ENCODE measurements at regions not wholly inside any gene's neighbourhood (a gene's known extent, or its start where the extent isn't known, plus 50 kb on each side); places are given as distances from the start of the nearest gene placed in this dataset.

DNA sequence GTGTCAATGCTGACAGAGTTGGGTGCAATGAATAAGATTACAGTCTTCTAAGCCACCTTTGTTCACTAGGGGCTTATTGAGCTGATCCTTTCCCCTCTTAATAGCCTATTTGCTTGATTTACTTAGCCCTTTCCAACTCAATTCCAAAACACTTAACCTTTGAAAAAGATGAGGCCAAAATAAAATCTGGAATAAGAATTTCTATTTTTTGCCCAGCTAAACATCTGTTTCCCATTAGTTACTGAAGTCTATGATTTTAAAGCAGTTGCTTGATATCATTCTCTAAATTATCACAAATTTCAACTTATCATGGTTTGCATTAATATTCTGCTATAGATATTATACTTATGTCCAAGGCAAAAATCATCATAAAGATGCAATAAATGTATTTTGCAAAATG, 1272.0 kb upstream of the ACO1 start:
- BruUV-seq (replicated peaks) = no TSS peak
- POLR2A ChIA-PET = no interaction called here

DNA sequence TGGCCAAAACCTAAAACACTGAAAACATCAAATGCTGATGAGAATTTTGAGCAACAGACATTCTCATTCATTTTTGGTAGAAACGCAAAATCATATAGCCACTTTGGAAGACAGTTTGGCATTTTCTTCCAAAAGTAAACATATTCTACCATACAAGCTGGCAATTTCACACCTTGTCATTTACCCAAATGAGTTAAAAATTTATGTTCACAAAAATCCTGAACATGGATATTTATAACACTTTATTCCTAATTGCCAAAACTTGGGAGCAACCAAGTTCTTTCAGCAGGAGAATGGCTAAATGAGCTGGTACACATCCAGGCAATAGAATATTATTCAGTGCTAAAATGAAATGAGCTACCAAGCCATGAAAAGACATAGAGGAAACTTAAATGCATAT, 1270.1 kb upstream of the ACO1 start:
- no peaks in the 10 kb centered on the region for H3K36me3 ChIP-seq (replicated peaks in 1 of 2; ENCODE audit: control insufficient read depth in 1 of 2, insufficient read depth in 2 of 2, low read length in 2 of 2)
- ATAC-seq (no peak), DNase-seq (ENCODE audit: low spot score) (no peak), FAIRE-seq (no peak)
- H3K4me2 ChIP-seq (ENCODE audit: low read depth, low read length) = no peak overlapping the region
- H4K20me1 ChIP-seq (ENCODE audit: insufficient read depth, low read length) = no peaks in the 10 kb centered on the region
- no peaks in the 10 kb centered on the region for H3K9me3 ChIP-seq (ENCODE audit: low read length)
- POLR2A ChIA-PET = no interaction called here
- H3K9ac ChIP-seq (ENCODE audit: insufficient read depth, low read depth, low read length) = no peak overlapping the region
- no peaks in the 10 kb centered on the region for H3K4me1 ChIP-seq (ENCODE audit: insufficient read depth, low read length)
- CTCF ChIA-PET (ENCODE audit: low intra/inter-chr PET ratio, low total read pairs) = no interaction called here
- intact Hi-C loops (cut with micrococcal nuclease; ENCODE audit: unreplicated experiment) (loop anchor here (10.0 kb wide), 1 partner anchor 1230 kb away; no protein-coding TSS in a partner anchor), in situ Hi-C loops (cut with HindIII; ENCODE audit: extremely low pct_ligation_motif_present, low pct_unique_long_range_greater_than_20kb) (loop anchor here (25.0 kb wide), 1 partner anchor 673 kb away; no protein-coding TSS in a partner anchor)
- no peaks in the 10 kb centered on the region for H3K79me2 ChIP-seq (ENCODE audit: insufficient read depth, low read length)
- no peaks in the 10 kb centered on the region for H3K27me3 ChIP-seq (ENCODE audit: control insufficient read depth in 1 of 2, insufficient read depth in 2 of 2, low read length in 2 of 2)
- no peak overlapping the region for H3K4me3 ChIP-seq (replicated peaks in 1 of 3; ENCODE audit: insufficient read depth in 1 of 3, low read depth in 2 of 3, low read length in 3 of 3)
- no peak overlapping the region for H3K27ac ChIP-seq (ENCODE audit: extremely low read length, insufficient read depth, low read length)
- TF ChIP-seq YEATS2 (CRISPR knock-in tag; IDR thresholded peaks at IDR 0.05; ENCODE audit: borderline replicate concordance) = no peak
- TF ChIP-seq, protein P1, sequence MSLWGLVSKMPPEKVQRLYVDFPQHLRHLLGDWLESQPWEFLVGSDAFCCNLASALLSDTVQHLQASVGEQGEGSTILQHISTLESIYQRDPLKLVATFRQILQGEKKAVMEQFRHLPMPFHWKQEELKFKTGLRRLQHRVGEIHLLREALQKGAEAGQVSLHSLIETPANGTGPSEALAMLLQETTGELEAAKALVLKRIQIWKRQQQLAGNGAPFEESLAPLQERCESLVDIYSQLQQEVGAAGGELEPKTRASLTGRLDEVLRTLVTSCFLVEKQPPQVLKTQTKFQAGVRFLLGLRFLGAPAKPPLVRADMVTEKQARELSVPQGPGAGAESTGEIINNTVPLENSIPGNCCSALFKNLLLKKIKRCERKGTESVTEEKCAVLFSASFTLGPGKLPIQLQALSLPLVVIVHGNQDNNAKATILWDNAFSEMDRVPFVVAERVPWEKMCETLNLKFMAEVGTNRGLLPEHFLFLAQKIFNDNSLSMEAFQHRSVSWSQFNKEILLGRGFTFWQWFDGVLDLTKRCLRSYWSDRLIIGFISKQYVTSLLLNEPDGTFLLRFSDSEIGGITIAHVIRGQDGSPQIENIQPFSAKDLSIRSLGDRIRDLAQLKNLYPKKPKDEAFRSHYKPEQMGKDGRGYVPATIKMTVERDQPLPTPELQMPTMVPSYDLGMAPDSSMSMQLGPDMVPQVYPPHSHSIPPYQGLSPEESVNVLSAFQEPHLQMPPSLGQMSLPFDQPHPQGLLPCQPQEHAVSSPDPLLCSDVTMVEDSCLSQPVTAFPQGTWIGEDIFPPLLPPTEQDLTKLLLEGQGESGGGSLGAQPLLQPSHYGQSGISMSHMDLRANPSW (CRISPR knock-in tag; IDR thresholded peaks at IDR 0.05; ENCODE audit: borderline replicate concordance) = no peak
- no peak overlapping the region for H2AFZ ChIP-seq (ENCODE audit: low read length)
- 9% methylated on average over 1 of the region's 1 CpG for WGBS (ENCODE audit: low lambda C conversion rate)
- no TSS peak for BruUV-seq (replicated peaks)

More for the DNA sequence above, 1272.0 kb upstream of the ACO1 start:
- Histone ChIP-seq H3K27me3 (ENCODE audit: control insufficient read depth in 1 of 2, insufficient read depth in 2 of 2, low read length in 2 of 2) (no peaks in the 10 kb centered on the region), H3K4me3 (replicated peaks in 1 of 3; ENCODE audit: insufficient read depth in 1 of 3, low read depth in 2 of 3, low read length in 3 of 3) (no peak overlapping the region), H3K9me3 (ENCODE audit: low read length) (no peaks in the 10 kb centered on the region), H3K4me1 (ENCODE audit: insufficient read depth, low read length) (no peaks in the 10 kb centered on the region), H2AFZ (ENCODE audit: low read length) (no peak overlapping the region), H3K4me2 (ENCODE audit: low read depth, low read length) (no peak overlapping the region), H3K27ac (ENCODE audit: extremely low read length, insufficient read depth, low read length) (no peak overlapping the region), H4K20me1 (ENCODE audit: insufficient read depth, low read length) (no peaks in the 10 kb centered on the region), H3K9ac (ENCODE audit: insufficient read depth, low read depth, low read length) (no peak overlapping the region), H3K79me2 (ENCODE audit: insufficient read depth, low read length) (no peaks in the 10 kb centered on the region), H3K36me3 (replicated peaks in 1 of 2; ENCODE audit: control insufficient read depth in 1 of 2, insufficient read depth in 2 of 2, low read length in 2 of 2) (no peaks in the 10 kb centered on the region)
- CTCF ChIA-PET (ENCODE audit: low intra/inter-chr PET ratio, low total read pairs) = no interaction called here
- ATAC-seq (no peak), FAIRE-seq (no peak), DNase-seq (ENCODE audit: low spot score) (no peak)
- intact Hi-C loops (cut with micrococcal nuclease; ENCODE audit: unreplicated experiment) = loop anchor here (10.0 kb wide), 1 partner anchor 1232 kb away; no protein-coding TSS in a partner anchor
- in situ Hi-C loops (cut with HindIII; ENCODE audit: extremely low pct_ligation_motif_present, low pct_unique_long_range_greater_than_20kb) = loop anchor here (25.0 kb wide), 1 partner anchor 675 kb away; no protein-coding TSS in a partner anchor
- TF ChIP-seq ZNF292 (CRISPR knock-in tag; IDR thresholded peaks at IDR 0.05; ENCODE audit: borderline replicate concordance, low read depth) = no peak
- TF ChIP-seq SOX5 (CRISPR knock-in tag; IDR thresholded peaks at IDR 0.05; ENCODE audit: borderline replicate concordance) = no peak
- no peak for TF ChIP-seq RFX5 (IDR thresholded peaks at IDR 0.05; ENCODE audit: low read depth, low read length)
- TF ChIP-seq SRSF4 (IDR thresholded peaks at IDR 0.05; ENCODE audit: low read depth, low read length, poor library complexity, severe bottlenecking) = no peak
